Parathyroid adenoma (tissue), 2 donors: ENCODE measurements at regions not wholly inside any gene's neighbourhood (a gene's known extent, or its start where the extent isn't known, plus 50 kb on each side); places are given as distances from the start of the nearest gene placed in this dataset.
"Not testable (repeated sequence)": the region's sequence is repeated elsewhere in the genome, so short reads cannot be mapped to it uniquely, and the experiment has no call there.

Experiments used
- H2AFZ ChIP-seq: fragments of 300-600 bp; sonication (generic); one replicate; pipeline ENCODE4 v1.7.0; 2017; ENCODE audit warnings: antibody characterized with exemption, mild to moderate bottlenecking
- H3K27ac ChIP-seq: fragments of 300-600 bp; sonication (generic); one replicate; pipeline ENCODE4 v1.7.0; 2017
- H3K27me3 ChIP-seq: fragments of 300-600 bp; sonication (generic); one replicate; pipeline ENCODE4 v1.7.0; 2017; ENCODE audit warnings: low read length; ENCODE audit not compliant: control insufficient read depth, insufficient read depth
- H3K36me3 ChIP-seq: fragments of 300-600 bp; sonication (generic); one replicate; pipeline ENCODE4 v1.7.0; 2017; ENCODE audit warnings: low read length; ENCODE audit not compliant: control insufficient read depth, insufficient read depth
- H3K4me1 ChIP-seq: fragments of 300-600 bp; sonication (generic); one replicate; pipeline ENCODE4 v1.7.0; 2017; ENCODE audit warnings: control low read depth
- H3K4me2 ChIP-seq: fragments of 300-600 bp; sonication (generic); one replicate; pipeline ENCODE4 v1.7.0; 2017; ENCODE audit warnings: low read length
- H3K4me3 ChIP-seq: fragments of 300-600 bp; sonication (generic); one replicate; pipeline ENCODE4 v1.7.0; 2017; ENCODE audit warnings: low read depth, low read length
- H3K79me2 ChIP-seq: fragments of 300-600 bp; sonication (generic); one replicate; pipeline ENCODE4 v1.7.0; 2017; ENCODE audit warnings: control low read depth
- H3K9ac ChIP-seq: fragments of 300-600 bp; sonication (generic); one replicate; pipeline ENCODE4 v1.7.0; 2017; ENCODE audit warnings: mild to moderate bottlenecking
- H3K9me3 ChIP-seq: fragments of 300-600 bp; sonication (generic); one replicate; pipeline ENCODE4 v1.7.0; 2017; ENCODE audit warnings: low read length; ENCODE audit not compliant: control insufficient read depth
- CTCF ChIP-seq: fragments of 300-600 bp; sonication (generic); IDR thresholded peaks from one replicate; pipeline ENCODE4 v1.7.0; 2017; ENCODE audit warnings: antibody characterized with exemption, mild to moderate bottlenecking
- donor health status: primary hyperparathyroidism.

- peaks cover 5% of the 10 kb centered on the region for H3K4me1 ChIP-seq
- no peak overlapping the region for H2AFZ ChIP-seq
- H3K4me3 ChIP-seq: no peak overlapping the region
- no peaks in the 10 kb centered on the region for H3K27me3 ChIP-seq
- no peak overlapping the region for H3K9ac ChIP-seq
- H3K79me2 ChIP-seq: peaks cover 3% of the 10 kb centered on the region
- H3K27ac ChIP-seq: no peak overlapping the region
- H3K9me3 ChIP-seq: no peaks in the 10 kb centered on the region
- no peak overlapping the region for H3K4me2 ChIP-seq
- H3K36me3 ChIP-seq: no peaks in the 10 kb centered on the region
- TF ChIP-seq CTCF: no peak
Observed at GRCh38 chr22:46047226-46047625, 70.3 kb upstream of the WNT7B start.

DNA sequence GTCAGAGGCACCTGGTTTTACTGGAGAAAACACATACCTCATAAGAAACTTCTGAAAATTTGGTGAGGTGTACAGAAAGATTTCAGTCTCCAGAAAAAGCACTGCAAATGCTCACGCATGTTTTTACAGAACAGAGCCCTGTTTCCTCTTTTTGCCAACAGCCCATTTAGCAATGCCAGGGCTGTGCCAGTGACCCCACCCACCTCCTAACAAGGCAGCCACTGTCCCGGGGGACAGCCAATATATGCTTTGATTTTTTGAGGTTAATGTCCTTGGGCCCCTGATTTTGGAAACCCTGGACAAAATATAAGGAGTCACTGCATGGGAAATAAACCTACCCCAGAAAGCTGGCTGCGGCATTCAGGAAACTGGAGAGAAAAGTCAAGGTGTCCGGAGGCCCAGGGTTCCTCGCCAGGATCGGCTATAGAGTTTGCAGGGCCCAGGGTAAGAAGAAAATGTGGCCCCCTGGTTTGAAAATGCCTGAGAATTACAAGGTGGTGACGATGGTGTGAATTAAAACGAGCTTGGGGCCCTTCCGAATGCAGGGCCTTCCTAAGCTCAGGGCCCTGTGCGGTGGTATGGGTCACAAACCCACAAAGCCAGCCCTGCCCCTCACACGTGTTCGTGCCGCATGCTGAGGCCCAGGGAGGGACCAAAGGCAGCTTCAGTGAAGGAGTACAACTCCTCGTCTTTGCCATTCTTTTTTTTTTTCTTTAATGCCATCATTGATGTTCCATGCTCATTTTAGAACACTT lies 71.1 kb upstream of the WNT7B start:
- Histone ChIP-seq H3K27ac (no peak overlapping the region), H3K4me1 (peaks cover 9% of the 10 kb centered on the region), H2AFZ (no peak overlapping the region), H3K79me2 (peaks cover 3% of the 10 kb centered on the region), H3K9me3 (no peaks in the 10 kb centered on the region), H3K4me2 (no peak overlapping the region), H3K27me3 (no peaks in the 10 kb centered on the region), H3K9ac (no peak overlapping the region), H3K36me3 (no peaks in the 10 kb centered on the region), H3K4me3 (no peak overlapping the region)
- no peak for TF ChIP-seq CTCF

DNA sequence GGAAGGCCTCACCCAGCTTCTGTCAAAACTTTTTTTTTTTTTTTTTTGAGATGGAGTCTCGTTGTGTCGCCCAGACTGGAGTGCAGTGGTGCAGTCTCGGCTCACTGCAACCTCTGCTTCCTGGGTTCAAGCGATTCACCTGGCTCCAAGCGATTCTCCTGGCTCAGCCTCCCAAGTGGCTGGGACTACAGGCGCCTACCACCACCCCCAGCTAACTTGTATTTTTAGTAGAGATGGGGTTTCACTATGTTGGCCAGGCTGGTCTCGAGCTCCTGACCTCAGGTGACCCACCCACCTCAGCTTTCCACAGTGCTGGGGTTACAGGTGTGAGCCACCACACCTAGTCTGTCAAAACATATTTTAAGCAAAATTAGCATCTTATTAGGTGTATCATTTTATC lies 71.7 kb upstream of the WNT7B start:
- not testable (repeated sequence) for H3K9ac ChIP-seq, H3K4me1 ChIP-seq, H3K79me2 ChIP-seq, H3K4me2 ChIP-seq, H3K9me3 ChIP-seq, H3K27ac ChIP-seq, H3K27me3 ChIP-seq, H2AFZ ChIP-seq, H3K36me3 ChIP-seq, H3K4me3 ChIP-seq

GRCh38 chr22:46049726-46050450 lies 72.9 kb upstream of the WNT7B start:
- no peaks in the 10 kb centered on the region for H3K36me3 ChIP-seq
- no peak overlapping the region for H2AFZ ChIP-seq
- TF ChIP-seq CTCF: no peak
- no peak overlapping the region for H3K27ac ChIP-seq
- H3K9ac ChIP-seq: no peak overlapping the region
- no peaks in the 10 kb centered on the region for H3K27me3 ChIP-seq
- H3K79me2 ChIP-seq: peaks cover 3% of the 10 kb centered on the region
- H3K9me3 ChIP-seq: no peaks in the 10 kb centered on the region
- H3K4me2 ChIP-seq: no peak overlapping the region
- peaks cover 9% of the 10 kb centered on the region for H3K4me1 ChIP-seq
- no peak overlapping the region for H3K4me3 ChIP-seq

DNA sequence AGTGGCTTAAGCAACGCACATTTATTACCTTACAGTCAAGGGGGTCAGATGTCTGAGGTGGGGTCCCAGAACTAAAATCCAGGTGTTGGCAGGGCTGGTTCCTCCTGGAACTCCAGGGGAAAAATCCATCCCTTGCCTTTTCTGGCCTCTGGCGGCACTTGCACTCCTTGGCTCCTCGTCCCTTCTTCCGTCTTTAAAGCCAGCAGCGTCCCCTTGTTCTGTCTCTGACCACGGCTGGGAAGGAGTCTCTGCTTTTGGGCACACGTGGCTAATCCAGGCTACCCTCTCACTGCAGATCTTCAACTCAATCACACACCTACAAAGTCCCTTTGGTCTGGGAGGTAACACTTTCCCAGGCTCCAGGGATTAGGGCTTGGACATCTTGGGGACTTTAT lies 73.5 kb upstream of the WNT7B start:
- Histone ChIP-seq H3K9ac (no peak overlapping the region), H2AFZ (no peak overlapping the region), H3K27me3 (no peaks in the 10 kb centered on the region), H3K4me3 (no peak overlapping the region), H3K36me3 (no peaks in the 10 kb centered on the region), H3K9me3 (no peaks in the 10 kb centered on the region), H3K27ac (no peak overlapping the region), H3K4me1 (peaks cover 9% of the 10 kb centered on the region), H3K4me2 (no peak overlapping the region), H3K79me2 (peaks cover 6% of the 10 kb centered on the region)
- TF ChIP-seq CTCF: no peak
